ENCODE measurements at regions not wholly inside any gene's neighbourhood (a gene's known extent, or its start where the extent isn't known, plus 50 kb on each side); places are given as distances from the start of the nearest gene placed in this dataset.
"Not testable (repeated sequence)": the region's sequence is repeated elsewhere in the genome, so short reads cannot be mapped to it uniquely, and the experiment has no call there.

- DNase-seq, result no peak
Observed at GRCh38 chr7:91568138-91568537, 303.9 kb downstream of the FZD1 start.

- DNase-seq, result no peak
Observed at GRCh38 chr7:91569728-91570457, 305.7 kb downstream of the FZD1 start.

- no peak for DNase-seq
Observed at GRCh38 chr7:91570560-91570959, 306.3 kb downstream of the FZD1 start.

- no peak for DNase-seq
Observed at GRCh38 chr7:91571601-91572000, 307.4 kb downstream of the FZD1 start.

- DNase-seq, result no peak
Observed at GRCh38 chr7:91573405-91573804, 307.1 kb downstream of the MTERF1 start.

- DNase-seq, result not testable (repeated sequence)
Observed at GRCh38 chr7:91576459-91576858, 304.0 kb downstream of the MTERF1 start.

- no peak for DNase-seq
Observed at GRCh38 chr7:91579837-91580236, 300.7 kb downstream of the MTERF1 start.

- no peak for DNase-seq
Observed at GRCh38 chr7:91582799-91583477, 297.6 kb downstream of the MTERF1 start.

GRCh38 chr7:91596287-91596686, 284.2 kb downstream of the MTERF1 start:
- no peak for DNase-seq

GRCh38 chr7:91598791-91599190, 281.7 kb downstream of the MTERF1 start:
- DNase-seq, result no peak

- no peak for DNase-seq
Observed at GRCh38 chr7:91600112-91600511, 280.4 kb downstream of the MTERF1 start.

- no peak for DNase-seq
Observed at GRCh38 chr7:91603707-91604106, 276.8 kb downstream of the MTERF1 start.

- DNase-seq, result no peak
Observed at GRCh38 chr7:91608606-91609005, 271.9 kb downstream of the MTERF1 start.

- no peak for DNase-seq
Observed at GRCh38 chr7:91609525-91609924, 271.0 kb downstream of the MTERF1 start.

- DNase-seq, result no peak
Observed at GRCh38 chr7:91614431-91614830, 266.1 kb downstream of the MTERF1 start.

- DNase-seq, result peak; percentile 11
Observed at GRCh38 chr7:91618776-91619765, 261.4 kb downstream of the MTERF1 start.

- DNase-seq, result no peak
Observed at GRCh38 chr7:91620827-91621226, 259.7 kb downstream of the MTERF1 start.

- DNase-seq, result not testable (repeated sequence)
Observed at GRCh38 chr7:91627324-91627723, 253.2 kb downstream of the MTERF1 start.

- DNase-seq, result no peak
Observed at GRCh38 chr7:91628742-91629141, 251.8 kb downstream of the MTERF1 start.

GRCh38 chr7:91630581-91631380, 249.7 kb downstream of the MTERF1 start:
- DNase-seq, result no peak

GRCh38 chr7:91632234-91632940, 248.1 kb downstream of the MTERF1 start:
- DNase-seq, result no peak
